Activated B cell treated with CpG ODN at 0.5 μM for 24 hours (primary cell): ENCODE measurements at regions not wholly inside any gene's neighbourhood (a gene's known extent, or its start where the extent isn't known, plus 50 kb on each side); places are given as distances from the start of the nearest gene placed in this dataset.

ENCODE experiments used
- ATAC-seq: fragments of 200-7000 bp; cut with Tn5 transposase; one replicate; pipeline ENCODE4 v1.10.0; 2021; ENCODE audit warnings: low read depth, mild to moderate bottlenecking, moderate library complexity
- CTCF ChIA-PET: fragments of 350-600 bp; sonication (Branson Sonifier 250); formaldehyde crosslinking; loops from one replicate; lab custom pipeline; 2021; ENCODE audit warnings: antibody characterized with exemption; lab: Charles Lee
- POLR2A ChIA-PET: fragments of 350-600 bp; sonication (Branson Sonifier 250); formaldehyde crosslinking; loops from one replicate; lab custom pipeline; 2021; ENCODE audit warnings: antibody characterized with exemption; lab: Charles Lee
- DNase-seq: peaks from one replicate; pipeline ENCODE4 v3.0.0; 2022
- H3K27ac Mint-ChIP-seq: one replicate; pipeline ENCODE4 v1.8.0; 2020; ENCODE audit warnings: mixed read lengths
- H3K27me3 Mint-ChIP-seq: one replicate; pipeline ENCODE4 v1.8.0; 2021; ENCODE audit warnings: mixed read lengths
- H3K36me3 Mint-ChIP-seq: one replicate; pipeline ENCODE4 v1.8.0; 2021; ENCODE audit warnings: low read depth, mixed read lengths
- H3K4me1 Mint-ChIP-seq: one replicate; pipeline ENCODE4 v1.8.0; 2021; ENCODE audit warnings: mixed read lengths
- H3K4me3 Mint-ChIP-seq: one replicate; pipeline ENCODE4 v1.8.0; 2020; ENCODE audit warnings: mild to moderate bottlenecking, mixed read lengths
- H3K9me3 Mint-ChIP-seq: one replicate; pipeline ENCODE4 v1.8.0; 2020; ENCODE audit warnings: mixed read lengths
- intact Hi-C: fragments of 100-400 bp; cut with micrococcal nuclease; formaldehyde crosslinking; loops from one replicate; pipeline ENCODE4 v1.15.1; 2024
- TF ChIP-seq, protein P1 (sequence below): fragments of 200-600 bp; IDR thresholded peaks from one replicate; pipeline ENCODE4 v1.8.0; 2022; ENCODE audit warnings: antibody characterized with exemption, mild to moderate bottlenecking

DNA sequence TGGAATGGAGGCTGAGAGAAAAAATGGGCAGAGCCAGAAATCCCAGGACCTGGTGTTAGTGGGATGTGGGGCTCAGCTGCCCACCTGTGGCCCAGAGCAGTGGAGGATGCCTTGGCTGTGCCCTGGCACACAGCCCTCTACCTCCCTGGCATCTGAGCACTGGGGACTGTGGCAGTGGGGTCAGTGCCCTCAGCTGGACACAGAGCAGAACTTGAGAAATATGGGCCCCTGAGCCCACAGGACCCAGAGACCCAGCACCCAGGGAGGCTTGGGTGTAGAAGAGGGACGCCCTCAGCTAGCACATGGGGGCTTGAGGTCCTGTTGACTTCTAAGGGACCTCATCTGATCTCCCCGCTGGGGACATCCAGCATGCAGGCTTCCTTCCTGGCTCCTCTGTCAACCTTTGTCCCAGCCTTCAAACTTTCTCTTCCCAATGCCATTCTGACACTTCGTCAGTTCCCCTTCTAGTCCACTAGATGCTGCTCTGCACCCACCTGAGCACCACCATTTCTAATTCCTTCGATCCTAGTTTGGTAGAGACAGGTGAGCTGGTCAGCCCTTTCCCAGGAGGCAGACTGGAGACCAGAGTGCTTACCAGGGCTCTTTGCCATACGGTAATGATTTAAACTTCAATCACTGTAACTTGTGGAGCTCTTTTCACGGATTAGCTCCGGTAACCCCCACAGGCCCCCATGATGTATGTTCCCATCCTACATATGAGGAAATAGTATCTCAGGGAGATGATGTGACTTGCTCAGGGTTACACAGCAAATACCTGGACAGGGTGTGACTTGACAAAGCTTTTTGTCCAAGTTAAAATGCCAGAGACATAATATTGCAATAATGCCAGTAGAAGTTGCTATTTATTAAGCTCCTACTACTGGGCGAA lies 143.7 kb downstream of the ASCL4 start:
- H3K4me1 Mint-ChIP-seq = peaks cover 2% of the 10 kb centered on the region
- CTCF ChIA-PET = interaction anchor here (0.9 to 1.5 kb wide), 4 partner anchors 31 to 1182 kb away, joined by 3 to 10 read pairs (median 3); no protein-coding TSS in a partner anchor
- no peaks in the 10 kb centered on the region for H3K9me3 Mint-ChIP-seq
- POLR2A ChIA-PET = no interaction called here
- no peak for DNase-seq
- no peak overlapping the region for H3K4me3 Mint-ChIP-seq
- peaks cover 48% of the 10 kb centered on the region for H3K27me3 Mint-ChIP-seq
- H3K27ac Mint-ChIP-seq = no peak overlapping the region
- H3K36me3 Mint-ChIP-seq = no peaks in the 10 kb centered on the region
- no peak for ATAC-seq
- intact Hi-C loops = loop anchor here (1.0 to 2.0 kb wide), 3 partner anchors 594 to 1467 kb away; partner anchors contain the start of gene ALKBH2
- TF ChIP-seq, protein P1, sequence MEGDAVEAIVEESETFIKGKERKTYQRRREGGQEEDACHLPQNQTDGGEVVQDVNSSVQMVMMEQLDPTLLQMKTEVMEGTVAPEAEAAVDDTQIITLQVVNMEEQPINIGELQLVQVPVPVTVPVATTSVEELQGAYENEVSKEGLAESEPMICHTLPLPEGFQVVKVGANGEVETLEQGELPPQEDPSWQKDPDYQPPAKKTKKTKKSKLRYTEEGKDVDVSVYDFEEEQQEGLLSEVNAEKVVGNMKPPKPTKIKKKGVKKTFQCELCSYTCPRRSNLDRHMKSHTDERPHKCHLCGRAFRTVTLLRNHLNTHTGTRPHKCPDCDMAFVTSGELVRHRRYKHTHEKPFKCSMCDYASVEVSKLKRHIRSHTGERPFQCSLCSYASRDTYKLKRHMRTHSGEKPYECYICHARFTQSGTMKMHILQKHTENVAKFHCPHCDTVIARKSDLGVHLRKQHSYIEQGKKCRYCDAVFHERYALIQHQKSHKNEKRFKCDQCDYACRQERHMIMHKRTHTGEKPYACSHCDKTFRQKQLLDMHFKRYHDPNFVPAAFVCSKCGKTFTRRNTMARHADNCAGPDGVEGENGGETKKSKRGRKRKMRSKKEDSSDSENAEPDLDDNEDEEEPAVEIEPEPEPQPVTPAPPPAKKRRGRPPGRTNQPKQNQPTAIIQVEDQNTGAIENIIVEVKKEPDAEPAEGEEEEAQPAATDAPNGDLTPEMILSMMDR = no peak

DNA sequence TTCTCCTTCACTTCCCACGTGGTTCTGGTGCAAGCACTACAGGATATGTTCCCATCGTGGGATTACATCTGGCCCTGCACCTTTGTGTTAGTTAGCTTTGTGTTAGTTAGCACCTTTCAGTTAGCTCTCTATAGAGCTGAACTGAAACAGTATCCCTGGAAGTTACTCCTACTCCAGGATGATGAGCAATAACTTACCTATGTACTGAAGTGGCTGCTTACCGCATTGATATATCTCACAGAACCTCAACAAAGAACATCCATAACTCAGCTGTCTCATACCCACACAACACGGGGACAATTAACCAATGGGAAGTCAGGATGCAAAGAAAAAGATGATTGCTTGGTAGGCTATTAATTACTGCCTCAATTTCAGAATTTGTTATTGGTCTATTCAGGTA lies 146.6 kb downstream of the ASCL4 start:
- intact Hi-C loops = no loop called here
- Mint-ChIP-seq H3K4me1 (peaks cover 2% of the 10 kb centered on the region), H3K27me3 (peaks cover 33% of the 10 kb centered on the region), H3K36me3 (no peaks in the 10 kb centered on the region), H3K4me3 (no peak overlapping the region), H3K27ac (no peak overlapping the region), H3K9me3 (no peaks in the 10 kb centered on the region)
- ATAC-seq = no peak
- TF ChIP-seq, protein P1 = no peak
- no peak for DNase-seq
- CTCF ChIA-PET = interaction anchor here (0.8 kb wide), 1 partner anchor 10 kb away, joined by 3 read pairs; no protein-coding TSS in a partner anchor
- POLR2A ChIA-PET = no interaction called here

GRCh38 chr12:107925125-107925524 lies 150.6 kb downstream of the ASCL4 start:
- Mint-ChIP-seq H3K4me1 (no peaks in the 10 kb centered on the region), H3K27me3 (peaks cover 27% of the 10 kb centered on the region), H3K9me3 (no peaks in the 10 kb centered on the region), H3K36me3 (no peaks in the 10 kb centered on the region), H3K27ac (no peak overlapping the region), H3K4me3 (no peak overlapping the region)
- intact Hi-C loops = no loop called here
- CTCF ChIA-PET = no interaction called here
- POLR2A ChIA-PET = no interaction called here
- ATAC-seq (no peak), DNase-seq (no peak)
- TF ChIP-seq, protein P1 = no peak

- H3K27ac Mint-ChIP-seq = no peak overlapping the region
- TF ChIP-seq, protein P1 = no peak
- H3K9me3 Mint-ChIP-seq = no peaks in the 10 kb centered on the region
- ChIA-PET CTCF (no interaction called here), POLR2A (no interaction called here)
- H3K27me3 Mint-ChIP-seq = peaks cover 16% of the 10 kb centered on the region
- H3K4me1 Mint-ChIP-seq = no peaks in the 10 kb centered on the region
- ATAC-seq (peak; percentile 40), DNase-seq (no peak)
- intact Hi-C loops = no loop called here
- no peak overlapping the region for H3K4me3 Mint-ChIP-seq
- H3K36me3 Mint-ChIP-seq = no peaks in the 10 kb centered on the region
Observed at GRCh38 chr12:107929436-107929835, 154.9 kb downstream of the ASCL4 start.

GRCh38 chr12:107931761-107932160 lies 157.3 kb downstream of the ASCL4 start:
- Mint-ChIP-seq H3K27me3 (peaks cover 30% of the 10 kb centered on the region), H3K27ac (no peak overlapping the region), H3K9me3 (no peaks in the 10 kb centered on the region), H3K4me1 (no peaks in the 10 kb centered on the region), H3K4me3 (no peak overlapping the region), H3K36me3 (no peaks in the 10 kb centered on the region)
- ChIA-PET POLR2A (no interaction called here), CTCF (no interaction called here)
- intact Hi-C loops = no loop called here
- TF ChIP-seq, protein P1 = no peak
- ATAC-seq (no peak), DNase-seq (no peak)
